GM21528 (cell line): ENCODE measurements at regions not wholly inside any gene's neighbourhood (a gene's known extent, or its start where the extent isn't known, plus 50 kb on each side); places are given as distances from the start of the nearest gene placed in this dataset.

Experiments
- ATAC-seq: cut with Tn5 transposase; IDR thresholded peaks from one replicate; pipeline ENCODE4 v1.9.1; 2021; ENCODE audit warnings: mild to moderate bottlenecking, moderate library complexity; ENCODE audit not compliant: unreplicated experiment, low FRiP score

DNA sequence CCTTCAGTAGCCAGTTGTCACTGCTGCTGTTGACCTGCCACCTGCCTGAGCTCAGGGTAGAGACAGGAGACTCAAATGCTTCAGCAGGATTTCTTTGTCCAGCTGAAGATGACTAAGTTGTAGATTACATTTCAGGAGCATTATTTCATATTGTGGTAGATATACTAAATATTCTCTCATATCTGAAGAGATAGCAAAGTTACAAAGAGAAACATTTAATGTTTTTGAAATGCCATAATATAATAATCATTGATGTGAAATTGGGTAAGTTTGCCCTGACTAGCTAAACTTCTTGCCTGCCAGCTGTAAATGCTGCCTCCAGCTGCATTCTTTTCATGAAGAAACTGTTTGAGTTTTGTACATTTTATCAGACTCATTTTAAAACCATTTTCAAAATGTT lies 247.6 kb upstream of the CNKSR2 start:
- ATAC-seq, result no peak

DNA sequence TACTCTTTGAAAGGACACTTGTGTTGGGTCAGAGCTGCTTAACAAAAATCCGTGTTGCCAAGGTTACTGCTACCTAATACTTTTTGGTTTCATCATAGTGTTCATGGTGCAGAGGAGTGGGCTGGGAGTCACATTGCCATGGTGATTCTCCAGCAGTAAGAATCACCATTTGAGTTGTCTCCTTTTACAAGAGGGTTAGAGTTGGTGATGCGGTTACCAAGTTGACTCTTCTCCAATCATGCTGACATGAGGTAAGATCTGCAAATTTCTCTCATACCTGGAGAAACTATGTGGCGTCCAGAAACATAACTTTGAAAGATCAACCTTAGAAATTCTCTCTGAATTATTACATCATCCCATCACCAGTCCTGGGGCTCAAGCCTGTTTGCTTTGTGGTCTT lies 242.9 kb upstream of the CNKSR2 start:
- no peak for ATAC-seq

DNA sequence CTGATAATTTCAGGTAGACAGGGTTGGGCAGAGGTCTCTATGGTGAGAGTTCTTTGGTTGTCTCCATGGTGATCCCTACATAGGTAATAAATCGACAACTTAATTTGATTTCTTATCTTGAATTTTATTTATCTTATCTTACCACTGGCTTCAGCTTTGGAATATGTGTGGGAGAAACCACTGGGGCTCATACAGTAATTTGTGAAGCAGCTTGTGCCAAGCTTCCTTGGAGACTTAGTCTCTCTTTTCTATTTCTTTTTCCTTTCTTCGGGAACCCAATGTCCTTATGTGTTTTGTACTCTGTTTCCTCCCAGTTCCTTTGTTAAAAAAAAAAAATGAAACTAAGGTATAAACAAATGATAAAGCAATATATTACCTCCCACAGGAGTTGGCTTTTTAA lies 242.4 kb upstream of the CNKSR2 start:
- ATAC-seq, result no peak

DNA sequence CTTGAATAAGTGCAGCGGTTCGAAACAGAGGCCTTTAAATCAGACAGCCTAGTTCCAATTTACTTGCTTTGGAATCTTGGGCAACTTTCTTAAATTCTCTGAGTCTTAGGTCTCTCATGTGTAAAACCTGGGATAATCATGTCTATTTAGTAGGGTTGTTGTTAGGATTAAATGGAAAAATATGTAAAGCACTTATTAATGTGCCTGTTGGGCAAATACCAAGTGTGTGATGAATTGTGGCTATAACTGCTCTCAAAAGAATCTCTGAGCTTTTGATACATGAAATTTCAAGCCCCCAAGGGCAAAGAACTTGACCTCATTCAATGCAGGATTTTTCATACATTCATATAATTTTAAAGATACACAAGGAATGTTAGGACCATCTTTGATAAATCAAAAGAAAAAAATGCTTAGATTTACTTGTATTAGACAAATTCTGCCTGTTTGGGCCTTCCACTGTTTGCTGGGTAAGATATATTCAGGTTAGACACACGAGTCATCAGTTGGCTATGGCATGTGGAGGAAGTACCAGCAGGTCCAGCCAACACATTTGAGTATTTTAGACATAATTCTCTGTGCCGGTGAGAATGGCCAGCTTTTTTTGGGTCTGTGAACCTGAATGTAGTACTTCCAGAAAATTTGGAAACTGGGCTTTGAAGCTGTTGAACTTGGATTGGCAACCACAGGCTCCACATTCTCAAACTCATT lies 241.4 kb upstream of the CNKSR2 start:
- no peak for ATAC-seq

DNA sequence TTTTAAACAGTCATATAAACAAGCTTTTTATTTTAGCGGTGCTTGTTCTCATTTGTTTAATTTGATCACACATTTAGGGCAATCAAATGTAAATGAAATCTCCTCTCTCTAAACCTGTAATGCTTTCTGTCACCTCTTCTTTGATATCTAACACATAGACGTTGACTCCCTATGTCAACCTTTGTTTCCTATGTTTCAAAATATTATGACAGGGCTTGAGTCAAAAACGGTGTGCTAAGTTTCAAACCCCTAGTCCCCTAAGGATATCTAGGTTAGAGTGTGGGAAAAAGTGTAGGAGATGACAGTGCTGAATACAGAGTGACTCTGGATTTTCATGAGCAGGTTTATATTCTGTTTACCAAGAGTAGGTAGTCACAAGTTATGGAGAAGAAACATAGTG lies 224.0 kb upstream of the CNKSR2 start:
- no peak for ATAC-seq

DNA sequence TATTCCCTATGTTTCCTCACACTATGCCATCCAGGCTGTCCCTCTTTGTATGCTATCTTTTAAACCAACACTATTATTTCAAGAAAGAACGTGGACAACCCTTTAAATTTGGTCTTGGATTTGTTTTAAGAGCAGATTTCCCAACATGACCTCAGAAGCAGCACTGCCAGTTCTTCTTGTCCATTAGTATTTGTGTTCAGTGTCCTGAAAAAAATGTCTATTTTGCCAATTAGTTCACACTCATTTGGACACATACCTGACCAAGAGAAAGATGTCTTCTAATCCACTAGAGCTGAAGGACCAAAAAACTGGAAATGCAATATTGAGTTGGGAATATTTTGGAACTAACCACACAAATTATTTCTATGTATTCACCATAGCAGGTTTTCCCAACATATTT lies 223.2 kb upstream of the CNKSR2 start:
- no peak for ATAC-seq

DNA sequence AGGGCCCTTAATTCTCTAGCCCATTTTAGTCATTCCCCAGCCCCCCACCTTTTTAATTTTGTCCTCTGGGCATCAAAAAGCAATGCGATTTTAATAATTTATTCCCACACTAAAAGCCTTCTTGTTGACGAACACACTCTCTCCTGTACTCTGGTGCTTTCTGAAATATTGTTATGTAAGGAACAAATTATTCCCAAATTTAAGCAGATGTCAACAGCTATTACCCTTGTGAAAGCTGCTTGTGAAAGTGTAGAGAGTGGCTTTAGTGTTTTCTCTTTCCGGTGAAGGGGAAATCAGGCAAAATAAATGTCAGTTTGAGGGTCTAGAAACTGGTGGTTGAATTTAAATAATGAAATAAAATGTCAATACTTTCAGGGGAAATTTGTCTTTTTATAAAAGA lies 221.2 kb upstream of the CNKSR2 start:
- no peak for ATAC-seq

DNA sequence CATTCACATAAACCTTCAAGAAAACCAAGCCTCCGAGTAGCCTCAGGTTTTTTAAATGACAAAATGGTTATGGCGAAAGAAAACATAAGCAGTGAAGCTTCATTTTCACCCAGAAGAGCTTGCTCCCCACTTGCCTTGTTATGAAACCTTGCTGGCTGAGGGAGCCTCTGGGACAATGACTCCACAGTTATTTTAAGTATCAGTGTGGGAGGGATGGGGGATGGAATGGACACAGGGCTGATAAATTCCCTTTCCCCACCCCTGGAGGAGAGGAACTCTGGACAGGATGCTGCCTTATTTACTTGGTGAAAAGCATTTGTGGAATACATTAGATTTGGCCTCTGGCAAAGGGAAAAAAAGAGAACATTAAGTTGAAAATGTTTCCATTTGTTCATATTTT lies 220.7 kb upstream of the CNKSR2 start:
- ATAC-seq, result no peak

DNA sequence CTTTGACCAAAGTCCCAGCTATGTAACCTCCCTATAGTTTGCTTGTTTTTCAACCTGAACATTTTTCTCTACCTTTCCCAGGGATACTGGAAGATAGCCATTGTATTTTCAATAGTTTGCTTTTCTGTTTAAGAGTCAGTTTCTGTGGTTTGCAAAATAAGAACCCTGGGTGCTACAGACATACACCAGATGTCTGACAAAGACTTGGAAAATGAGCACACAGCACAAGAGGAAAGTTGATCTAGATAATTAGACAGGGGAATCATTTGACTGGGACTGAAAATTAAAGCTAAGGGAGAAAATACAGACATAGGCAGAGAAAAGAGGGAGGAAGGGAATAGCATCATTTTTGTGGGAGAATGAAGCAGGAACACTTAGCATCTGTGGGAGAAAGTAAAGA lies 218.3 kb upstream of the CNKSR2 start:
- no peak for ATAC-seq

DNA sequence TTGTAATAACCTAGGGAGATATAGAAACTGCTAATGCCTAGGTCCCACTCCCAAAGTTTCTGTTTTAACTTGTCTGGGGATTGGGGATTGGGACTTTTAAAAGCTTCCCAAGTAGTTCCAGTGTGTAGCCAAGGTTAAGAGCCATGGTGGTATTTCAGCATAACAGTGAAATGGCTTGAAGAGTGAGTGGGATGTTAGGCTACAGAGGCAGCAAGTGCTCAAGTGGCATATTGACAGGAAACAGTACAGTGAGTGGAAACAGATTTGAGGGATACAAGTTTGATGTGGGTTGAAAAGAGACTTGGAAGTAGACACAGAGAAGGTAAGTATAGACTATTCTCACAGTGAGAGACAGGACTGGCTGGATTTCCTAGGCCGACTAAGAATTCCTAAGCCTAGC lies 217.6 kb upstream of the CNKSR2 start:
- no peak for ATAC-seq

DNA sequence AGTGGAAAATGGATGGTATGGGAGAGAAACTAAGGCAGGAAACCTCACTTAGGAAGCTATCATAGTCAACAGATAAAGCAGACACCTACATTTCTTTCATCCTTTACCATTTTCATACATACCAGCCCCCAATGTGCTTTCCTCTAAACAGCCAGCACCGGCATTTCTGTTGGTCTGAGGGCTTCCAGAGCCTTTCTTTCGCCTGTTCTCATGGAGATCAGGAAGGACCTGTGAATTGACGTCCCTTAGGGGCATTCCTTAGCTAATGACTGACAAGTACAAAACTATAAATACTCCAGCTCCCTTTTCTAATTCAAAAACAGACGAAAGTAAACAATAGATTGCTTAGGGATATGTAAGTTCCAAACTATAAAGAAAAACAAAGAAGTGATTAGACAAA lies 215.5 kb upstream of the CNKSR2 start:
- no peak for ATAC-seq

DNA sequence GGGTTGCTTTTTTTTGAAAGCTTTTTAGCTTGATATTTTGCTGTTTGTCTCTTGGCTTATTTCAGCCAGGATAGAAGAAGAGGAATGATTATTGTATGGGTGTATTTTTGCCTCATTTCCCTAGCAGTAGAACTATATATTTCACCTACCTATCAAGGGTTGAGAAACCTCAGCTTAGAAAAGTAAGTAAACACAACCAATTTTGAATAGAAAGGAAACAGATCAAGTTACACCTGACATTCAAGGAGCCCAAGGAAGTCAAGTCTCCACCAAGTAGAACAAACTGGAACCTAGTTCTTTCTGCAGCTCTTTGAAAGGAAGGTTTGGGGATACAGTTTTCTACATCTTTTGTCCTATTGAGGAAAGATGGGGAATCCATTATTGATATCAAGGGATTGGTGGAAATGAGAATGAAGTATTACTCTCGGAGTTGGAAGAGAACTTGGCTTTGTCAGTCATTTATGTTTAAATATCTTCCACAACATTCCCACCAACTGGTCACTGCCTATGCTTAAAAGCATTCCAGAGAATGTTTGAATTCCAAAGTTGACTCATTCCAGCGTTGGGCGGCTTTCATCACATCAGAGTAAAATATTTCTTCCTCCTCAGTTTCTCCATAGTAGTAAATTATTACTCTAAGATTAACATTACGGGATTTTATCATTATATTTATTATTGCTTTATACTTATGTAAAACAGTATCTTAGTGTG lies 207.8 kb upstream of the CNKSR2 start:
- no peak for ATAC-seq

DNA sequence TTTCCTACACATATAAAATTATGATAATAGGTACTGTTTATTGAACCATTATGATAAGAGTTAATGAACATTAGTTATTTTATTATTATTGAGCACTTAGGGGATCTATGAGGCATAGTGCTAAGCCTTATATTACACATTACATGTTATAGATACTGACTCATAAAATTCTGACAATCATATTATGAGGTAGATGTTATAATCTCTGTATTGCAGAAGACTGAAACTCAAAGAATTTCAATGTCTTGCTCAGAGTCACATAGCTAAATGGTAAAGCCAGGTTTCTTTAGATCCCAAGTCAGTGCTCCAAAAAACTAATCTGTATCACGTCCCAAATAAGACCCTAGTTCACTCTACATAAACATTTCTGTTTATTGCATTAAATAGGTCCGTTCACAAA lies 207.2 kb upstream of the CNKSR2 start:
- no peak for ATAC-seq

DNA sequence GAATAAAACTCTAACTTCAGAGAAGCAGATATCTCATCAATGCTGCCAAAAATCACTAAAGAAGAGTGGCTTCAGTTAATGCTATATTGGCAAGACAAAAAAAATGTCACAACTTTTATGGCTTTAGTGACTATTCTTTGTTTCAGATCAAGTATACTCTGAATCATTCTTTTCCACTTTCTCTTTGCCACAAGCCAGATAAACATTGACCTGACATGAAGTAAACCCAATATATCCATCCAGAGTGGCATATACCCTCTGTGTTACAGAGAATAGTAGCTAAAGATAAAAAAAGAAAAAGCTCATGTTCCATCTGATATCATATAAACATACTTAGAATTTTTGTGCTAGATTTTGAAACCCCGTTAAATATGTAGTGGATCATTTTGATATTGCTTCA lies 206.7 kb upstream of the CNKSR2 start:
- ATAC-seq, result no peak

DNA sequence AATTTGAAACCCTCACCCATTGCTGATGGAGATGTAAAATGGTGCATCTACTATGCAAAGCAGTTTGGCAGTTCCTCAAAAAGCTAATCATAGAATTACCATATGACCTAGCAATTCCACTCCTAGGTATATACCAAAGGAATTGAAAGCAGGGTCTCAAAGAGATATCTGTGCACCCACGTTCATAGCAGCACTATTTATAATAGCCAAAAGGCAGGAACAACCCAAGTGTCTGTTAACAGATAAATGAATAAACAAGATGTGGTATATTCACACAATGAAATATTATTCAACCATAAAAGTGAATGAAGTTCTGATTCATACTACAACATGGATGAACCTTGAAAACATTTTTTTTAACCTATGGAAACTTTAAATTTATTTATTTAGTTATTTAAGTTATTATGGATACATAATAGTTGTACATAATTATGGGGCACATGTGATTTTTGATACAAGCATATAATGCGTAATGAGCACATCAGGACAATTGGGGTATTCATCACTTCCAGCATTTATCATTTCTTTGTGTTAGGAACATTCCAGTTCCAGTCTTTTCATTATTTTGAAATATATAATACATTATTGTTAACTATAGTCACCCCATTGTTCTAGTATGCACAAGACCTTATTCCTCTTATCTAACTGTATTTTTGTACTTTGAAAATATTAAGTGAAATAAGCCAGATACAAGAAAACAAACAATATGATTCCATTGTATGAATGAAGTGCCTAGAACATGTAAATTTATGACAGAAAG lies 205.6 kb upstream of the CNKSR2 start:
- ATAC-seq, result no peak

DNA sequence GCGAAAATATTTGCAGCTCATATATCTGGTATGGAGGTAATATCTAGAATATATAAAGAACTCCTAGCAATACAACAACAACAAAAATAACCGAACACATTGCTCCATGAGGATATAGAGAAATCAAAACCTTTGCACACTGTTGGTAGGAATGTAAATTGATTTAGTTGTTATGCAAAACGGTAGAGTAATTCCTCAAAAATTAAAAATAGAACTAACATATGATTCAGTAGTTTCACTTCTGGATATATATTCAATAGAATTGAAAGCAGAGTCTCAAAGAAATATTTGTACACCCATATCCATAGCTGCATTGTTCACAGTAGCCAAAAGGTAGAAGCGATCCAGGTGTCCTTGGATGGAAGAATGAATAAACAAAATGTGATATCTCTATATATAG lies 203.0 kb upstream of the CNKSR2 start:
- ATAC-seq, result no peak

DNA sequence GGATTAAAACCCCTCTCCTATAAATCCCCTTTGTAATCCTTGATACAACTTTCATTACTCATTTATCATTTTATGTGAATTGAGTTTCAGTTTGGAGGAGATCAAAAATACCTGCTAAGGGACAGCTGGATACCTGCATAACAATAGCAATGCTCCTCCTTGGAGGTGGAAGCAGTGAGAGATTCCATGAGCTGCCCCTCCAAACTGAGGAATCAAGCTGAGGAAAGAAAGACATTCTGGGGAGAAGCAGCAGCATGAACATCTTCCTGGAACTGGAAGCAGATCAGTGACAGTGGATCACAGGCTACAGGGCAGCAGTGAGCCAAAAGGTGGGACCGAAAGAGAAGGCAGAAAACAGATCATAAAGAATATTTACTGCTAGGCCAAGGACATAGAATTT lies 199.8 kb upstream of the CNKSR2 start:
- no peak for ATAC-seq

DNA sequence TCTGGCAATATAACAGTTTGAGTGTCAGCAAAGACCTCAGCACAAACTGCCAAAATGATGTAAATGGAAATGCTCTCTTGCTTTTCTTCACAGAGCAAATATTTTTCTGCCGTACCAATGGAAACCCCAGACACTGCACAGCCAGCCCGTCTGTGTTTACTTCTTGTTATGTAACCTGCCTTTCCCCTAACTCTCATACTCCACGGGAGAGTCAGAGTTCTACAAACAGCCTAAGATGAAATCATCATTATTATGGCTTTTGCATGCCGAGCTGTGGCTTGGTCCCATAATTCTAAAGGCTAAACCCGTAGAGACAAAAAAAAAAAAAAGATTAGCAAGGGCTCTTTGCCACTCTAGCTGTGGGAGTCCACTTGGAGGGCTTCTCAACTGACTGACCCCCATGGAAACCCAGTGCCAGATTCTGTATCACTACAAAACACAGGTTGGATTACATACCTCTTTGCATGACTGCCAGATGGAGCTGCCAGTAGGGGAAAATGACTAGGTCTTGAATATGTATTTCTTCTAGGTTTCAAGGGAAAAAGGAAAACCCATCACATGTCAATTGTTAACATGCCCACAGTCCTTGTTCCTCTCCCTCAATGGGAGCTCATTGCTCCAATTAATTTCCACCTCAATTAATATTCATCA lies 197.2 kb upstream of the CNKSR2 start:
- no peak for ATAC-seq

DNA sequence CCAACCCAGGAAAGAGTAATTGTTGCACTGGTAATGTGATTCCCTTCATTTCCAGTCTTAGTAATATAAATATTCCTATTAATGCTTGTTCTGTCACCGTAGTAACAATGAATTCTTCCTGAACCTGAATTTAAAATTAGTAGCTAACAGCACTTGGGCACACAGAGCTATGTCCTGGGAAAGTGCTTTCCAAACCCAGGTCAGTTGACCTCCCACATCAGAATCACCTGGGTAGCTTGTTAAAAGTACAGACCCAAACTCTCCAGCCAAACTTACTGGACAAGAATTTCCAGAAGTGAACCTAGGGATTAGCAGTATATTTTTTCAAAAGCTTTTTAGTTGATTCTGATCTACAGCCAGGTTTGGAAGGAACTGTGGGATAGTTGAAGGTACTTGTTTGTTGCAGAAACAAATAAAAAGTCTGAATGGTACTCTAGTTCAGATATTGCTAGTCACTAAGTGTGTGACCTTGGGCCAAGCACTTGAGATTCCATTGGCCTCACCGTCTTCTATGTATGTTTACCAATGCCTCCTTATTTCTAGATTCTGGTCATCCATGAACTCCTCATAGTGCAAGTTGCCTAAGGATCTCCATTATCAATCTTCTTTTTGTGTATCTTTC lies 192.9 kb upstream of the CNKSR2 start:
- ATAC-seq, result no peak

DNA sequence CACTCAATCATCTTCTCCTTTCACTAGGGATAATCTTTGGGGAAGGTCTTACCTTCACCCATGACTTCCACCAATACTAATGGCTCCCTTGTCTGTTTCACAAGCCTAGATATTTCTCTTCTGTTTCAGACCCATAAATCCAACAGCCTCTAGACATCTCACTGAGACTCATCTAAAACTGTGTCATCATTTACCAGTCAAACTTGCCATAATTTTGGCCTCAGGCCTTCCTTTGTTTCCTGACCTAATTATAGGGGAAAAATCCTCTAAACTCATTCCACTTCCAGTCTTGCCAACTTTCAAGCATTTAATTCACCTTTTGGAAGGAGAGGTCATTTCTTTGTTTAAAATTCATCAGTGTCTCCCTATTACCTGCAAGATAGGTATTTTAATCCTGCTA lies 181.0 kb upstream of the CNKSR2 start:
- no peak for ATAC-seq

DNA sequence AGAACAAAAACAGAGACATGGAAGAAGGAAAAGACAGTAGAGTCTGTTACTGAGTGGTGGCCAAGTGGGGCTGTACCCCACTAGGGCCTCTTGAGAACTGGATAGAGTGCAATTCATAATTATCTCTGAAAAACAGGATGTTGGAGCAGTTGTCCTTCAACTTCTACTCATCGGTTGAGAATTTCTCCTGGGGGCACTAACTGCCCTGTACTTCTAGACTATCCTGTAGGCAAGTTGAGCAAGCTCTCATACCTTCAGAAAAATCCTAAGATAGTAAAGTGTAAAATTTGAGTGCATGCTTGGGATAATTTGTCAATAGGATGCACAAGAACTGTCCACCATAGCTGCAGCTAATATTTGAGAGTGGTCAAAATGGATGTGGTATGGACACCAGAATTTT lies 179.7 kb upstream of the CNKSR2 start:
- ATAC-seq, result no peak
